Thymus (tissue), 11 donors: ENCODE measurements at regions not wholly inside any gene's neighbourhood (a gene's known extent, or its start where the extent isn't known, plus 50 kb on each side); places are given as distances from the start of the nearest gene placed in this dataset.
A peak's percentile ranks its signal among the peaks of the same experiment; 100 is the strongest.
"Not testable (repeated sequence)": the region's sequence is repeated elsewhere in the genome, so short reads cannot be mapped to it uniquely, and the experiment has no call there.

ENCODE experiments used
- DNase-seq, 9 donors: peaks; one replicate each; pipeline ENCODE4 v3.0.0-alpha.2; 2013; ENCODE audit warnings: low spot score in 9 of 9, low read depth in 6 of 9, missing footprints in 1 of 9
- H3K27ac ChIP-seq, 2 donors: one replicate each; pipeline ENCODE4 v1.5.1; 2013; ENCODE audit warnings: control low read depth in 1 of 2, low read depth in 1 of 2, low read length in 1 of 2, mild to moderate bottlenecking in 1 of 2, moderate library complexity in 1 of 2
- H3K27me3 ChIP-seq, 2 donors: one replicate each; pipeline ENCODE4 v1.5.1; 2013; ENCODE audit warnings: low read length in 1 of 2; ENCODE audit not compliant: control insufficient read depth in 2 of 2, insufficient read depth in 1 of 2
- H3K36me3 ChIP-seq, 2 donors: one replicate each; pipeline ENCODE4 v1.5.1; 2013; ENCODE audit warnings: low read length in 1 of 2, mild to moderate bottlenecking in 1 of 2, moderate library complexity in 1 of 2; ENCODE audit not compliant: control insufficient read depth in 2 of 2, insufficient read depth in 2 of 2
- H3K4me1 ChIP-seq, 2 donors: one replicate each; pipeline ENCODE4 v1.5.1; 2013; ENCODE audit warnings: low read length in 2 of 2; ENCODE audit not compliant: control insufficient read depth in 2 of 2, insufficient read depth in 2 of 2
- H3K4me3 ChIP-seq, 2 donors: one replicate each; pipeline ENCODE4 v1.5.1; 2013; ENCODE audit warnings: low read length in 2 of 2, control low read depth in 1 of 2, mild to moderate bottlenecking in 1 of 2
- H3K9me3 ChIP-seq, 2 donors: one replicate each; pipeline ENCODE4 v1.5.1; 2013; ENCODE audit warnings: low read length in 1 of 2, mild to moderate bottlenecking in 1 of 2; ENCODE audit not compliant: control insufficient read depth in 2 of 2, insufficient read depth in 1 of 2
- WGBS: extraction: QIAGEN DNeasy Blood & Tissue Kit; methylation state at CpG from one replicate; pipeline ENCODE4 v1.1.7; 2013; 5-methylcytosine and 5-hydroxymethylcytosine counted together
- donor health status: healthy.

GRCh38 chr9:74096420-74096819 is 400.7 kb upstream of the RORB start:
- Histone ChIP-seq H3K27ac (no peak overlapping the region), H3K4me3 (no peak overlapping the region), H3K27me3 (no peaks in the 10 kb centered on the region), H3K9me3 (no peaks in the 10 kb centered on the region), H3K36me3 (no peaks in the 10 kb centered on the region), H3K4me1 (no peaks in the 10 kb centered on the region)
- no peak for DNase-seq
- WGBS = 93% methylated on average over 2 of the region's 2 CpGs

DNA sequence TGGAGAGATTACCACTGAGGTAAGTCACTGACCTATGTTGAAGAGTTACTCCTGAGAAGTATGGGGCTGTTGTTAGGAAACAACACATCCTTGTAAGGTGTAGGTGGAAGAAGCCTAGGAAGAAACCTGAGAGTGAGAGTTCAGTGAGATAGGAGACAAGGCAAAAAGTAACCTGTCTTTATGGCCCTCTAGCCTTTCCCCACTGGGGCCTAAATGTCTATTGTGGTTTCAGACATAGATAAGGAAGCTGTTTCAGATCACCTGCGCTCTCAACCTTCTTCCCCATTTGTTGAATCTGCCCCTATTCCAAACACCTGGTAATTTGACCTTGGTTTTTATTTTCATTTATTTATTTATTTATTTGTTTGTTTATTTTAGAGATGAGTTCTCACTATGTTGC is 397.1 kb upstream of the RORB start:
- Histone ChIP-seq H3K27ac (no peak overlapping the region), H3K27me3 (no peaks in the 10 kb centered on the region), H3K4me1 (no peaks in the 10 kb centered on the region), H3K36me3 (no peaks in the 10 kb centered on the region), H3K9me3 (no peaks in the 10 kb centered on the region), H3K4me3 (no peak overlapping the region)
- no peak for DNase-seq
- 98% methylated on average over 1 of the region's 1 CpG for WGBS

- H3K36me3 ChIP-seq, H3K27me3 ChIP-seq, H3K4me3 ChIP-seq, H3K4me1 ChIP-seq, H3K27ac ChIP-seq, DNase-seq, H3K9me3 ChIP-seq: not testable (repeated sequence)
- 77% methylated on average over 1 of the region's 1 CpG for WGBS
Observed at GRCh38 chr9:74102148-74102547, 395.0 kb upstream of the RORB start.

GRCh38 chr9:74102702-74103101 is 394.4 kb upstream of the RORB start:
- no peaks in the 10 kb centered on the region for H3K9me3 ChIP-seq
- no peaks in the 10 kb centered on the region for H3K36me3 ChIP-seq
- no peaks in the 10 kb centered on the region for H3K4me1 ChIP-seq
- DNase-seq = no peak
- H3K27ac ChIP-seq = no peak overlapping the region
- no peak overlapping the region for H3K4me3 ChIP-seq
- 97% methylated on average over 1 of the region's 1 CpG for WGBS
- no peaks in the 10 kb centered on the region for H3K27me3 ChIP-seq

GRCh38 chr9:74107692-74108091 is 389.4 kb upstream of the RORB start:
- DNase-seq = no peak
- Histone ChIP-seq H3K27ac (no peak overlapping the region), H3K9me3 (no peaks in the 10 kb centered on the region), H3K4me1 (no peaks in the 10 kb centered on the region), H3K27me3 (no peaks in the 10 kb centered on the region), H3K36me3 (no peaks in the 10 kb centered on the region), H3K4me3 (no peak overlapping the region)
- WGBS = 96% methylated on average over 1 of the region's 1 CpG

DNA sequence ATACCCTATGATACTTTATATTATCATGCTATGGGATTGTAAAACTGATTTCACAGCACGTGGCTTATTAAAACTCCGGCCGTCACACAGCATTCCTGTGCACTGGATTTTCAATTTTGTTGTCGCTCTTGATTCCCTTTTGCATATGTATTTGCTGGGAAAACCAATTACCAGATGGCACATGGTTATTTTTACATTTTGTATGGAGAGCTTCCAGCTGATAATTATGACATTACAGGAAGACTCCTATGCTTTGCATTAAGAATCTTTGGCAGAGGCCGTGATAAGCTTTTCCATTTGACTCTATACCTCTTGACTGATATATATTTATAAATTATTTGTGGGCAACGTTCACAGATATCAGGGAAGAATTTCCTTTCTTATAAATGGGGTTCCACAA is 381.2 kb upstream of the RORB start:
- H3K27ac ChIP-seq = no peak overlapping the region
- H3K4me1 ChIP-seq = no peaks in the 10 kb centered on the region
- no peaks in the 10 kb centered on the region for H3K36me3 ChIP-seq
- DNase-seq = no peak
- H3K9me3 ChIP-seq = no peaks in the 10 kb centered on the region
- WGBS = 96% methylated on average over 6 of the region's 6 CpGs
- H3K27me3 ChIP-seq = no peaks in the 10 kb centered on the region
- H3K4me3 ChIP-seq = no peak overlapping the region

- no peak for DNase-seq
- H3K4me1 ChIP-seq = no peaks in the 10 kb centered on the region
- H3K27me3 ChIP-seq = no peaks in the 10 kb centered on the region
- no peak overlapping the region for H3K27ac ChIP-seq
- no peaks in the 10 kb centered on the region for H3K36me3 ChIP-seq
- no peak overlapping the region for H3K4me3 ChIP-seq
- H3K9me3 ChIP-seq = no peaks in the 10 kb centered on the region
Observed at GRCh38 chr9:74117151-74117550, 380.0 kb upstream of the RORB start.

DNA sequence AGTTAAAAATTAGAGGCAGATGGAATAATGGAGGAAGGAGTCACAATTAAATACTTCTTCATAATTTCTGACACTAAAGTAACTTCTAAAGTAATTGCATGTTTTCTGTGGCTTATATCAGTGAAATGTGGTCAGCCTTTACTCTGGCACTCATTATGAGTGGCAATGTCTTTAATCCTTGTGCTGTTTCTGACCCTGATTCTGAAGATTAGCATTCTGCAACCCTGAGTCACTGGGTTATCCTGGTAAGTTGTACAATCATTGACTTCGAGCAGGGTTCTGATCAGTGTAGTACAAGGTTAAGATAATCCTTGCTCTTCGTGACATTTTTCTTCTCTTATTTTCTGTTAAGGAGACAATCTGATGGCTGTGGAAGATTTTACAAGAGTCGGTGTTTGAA is 379.4 kb upstream of the RORB start:
- no peak overlapping the region for H3K27ac ChIP-seq
- WGBS = 96% methylated on average over 3 of the region's 3 CpGs
- H3K9me3 ChIP-seq = no peaks in the 10 kb centered on the region
- H3K4me3 ChIP-seq = no peak overlapping the region
- no peaks in the 10 kb centered on the region for H3K27me3 ChIP-seq
- H3K36me3 ChIP-seq = no peaks in the 10 kb centered on the region
- H3K4me1 ChIP-seq = no peaks in the 10 kb centered on the region
- no peak for DNase-seq

DNA sequence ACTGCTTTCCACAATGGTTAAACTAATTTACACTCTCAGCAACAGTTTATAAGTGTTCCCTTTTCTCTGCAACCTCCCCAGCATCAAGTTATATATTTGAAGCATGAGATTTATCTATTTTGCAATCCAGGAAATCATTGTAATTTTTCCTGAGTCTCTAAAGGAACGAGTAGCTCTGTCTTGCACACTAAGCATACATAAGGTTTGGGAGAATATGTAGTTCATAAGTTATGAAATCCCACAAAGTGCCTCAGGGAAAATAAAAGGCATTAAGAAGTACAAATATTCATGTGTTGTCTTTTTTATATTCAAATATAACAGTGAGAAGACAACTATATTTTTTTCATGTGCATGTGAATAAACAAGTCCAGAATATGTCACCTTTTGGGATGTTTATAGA is 377.1 kb upstream of the RORB start:
- Histone ChIP-seq H3K9me3 (no peaks in the 10 kb centered on the region), H3K4me3 (no peak overlapping the region), H3K36me3 (no peaks in the 10 kb centered on the region), H3K27ac (no peak overlapping the region), H3K4me1 (no peaks in the 10 kb centered on the region), H3K27me3 (no peaks in the 10 kb centered on the region)
- WGBS = 54% methylated on average over 1 of the region's 1 CpG
- DNase-seq = no peak

GRCh38 chr9:74120470-74120869 is 376.7 kb upstream of the RORB start:
- Histone ChIP-seq H3K36me3 (no peaks in the 10 kb centered on the region), H3K4me1 (no peaks in the 10 kb centered on the region), H3K9me3 (no peaks in the 10 kb centered on the region), H3K4me3 (no peak overlapping the region), H3K27me3 (no peaks in the 10 kb centered on the region), H3K27ac (no peak overlapping the region)
- WGBS = 93% methylated on average over 4 of the region's 4 CpGs
- peak in 6 of 9 donors; percentile 4 to 69 (median 27) for DNase-seq
